Lower leg skin (tissue), 3 donors: ENCODE measurements at regions not wholly inside any gene's neighbourhood (a gene's known extent, or its start where the extent isn't known, plus 50 kb on each side); places are given as distances from the start of the nearest gene placed in this dataset.
"Not testable (repeated sequence)": the region's sequence is repeated elsewhere in the genome, so short reads cannot be mapped to it uniquely, and the experiment has no call there.

ENCODE experiments used
- CTCF ChIP-seq, 3 donors: fragments of 450-650 bp; IDR thresholded peaks; one replicate each; pipeline ENCODE4 v1.5.1; 2016; ENCODE audit warnings: antibody characterized with exemption in 3 of 3, mild to moderate bottlenecking in 3 of 3, moderate library complexity in 2 of 3
- POLR2A ChIP-seq, 2 donors: fragments of 450-650 bp; IDR thresholded peaks; one replicate each; pipeline ENCODE4 v1.6.1; 2016 to 2017; ENCODE audit warnings: antibody characterized with exemption in 2 of 2, mild to moderate bottlenecking in 1 of 2, moderate library complexity in 1 of 2

GRCh38 chr16:17906626-17907025 is 429.9 kb downstream of the NPIPA8 start:
- not testable (repeated sequence) for TF ChIP-seq POLR2A, CTCF (IDR thresholded peaks at IDR 0.05)
